Fibroblast of villous mesenchyme (primary cell): ENCODE measurements at regions not wholly inside any gene's neighbourhood (a gene's known extent, or its start where the extent isn't known, plus 50 kb on each side); places are given as distances from the start of the nearest gene placed in this dataset.

Experiments used
- DNase-seq: peaks from one replicate; pipeline ENCODE4 v3.0.0-alpha.2; 2010; ENCODE audit warnings: low read depth
- H3K4me3 ChIP-seq: 2 replicates; pipeline ENCODE4 v1.5.1; 2011; ENCODE audit warnings: low read depth, mild to moderate bottlenecking, low read length
- CTCF ChIP-seq: IDR thresholded peaks from 2 replicates; pipeline ENCODE4 v1.5.1; 2012; ENCODE audit warnings: low read depth, mild to moderate bottlenecking, low read length; ENCODE audit not compliant: insufficient read depth

DNA sequence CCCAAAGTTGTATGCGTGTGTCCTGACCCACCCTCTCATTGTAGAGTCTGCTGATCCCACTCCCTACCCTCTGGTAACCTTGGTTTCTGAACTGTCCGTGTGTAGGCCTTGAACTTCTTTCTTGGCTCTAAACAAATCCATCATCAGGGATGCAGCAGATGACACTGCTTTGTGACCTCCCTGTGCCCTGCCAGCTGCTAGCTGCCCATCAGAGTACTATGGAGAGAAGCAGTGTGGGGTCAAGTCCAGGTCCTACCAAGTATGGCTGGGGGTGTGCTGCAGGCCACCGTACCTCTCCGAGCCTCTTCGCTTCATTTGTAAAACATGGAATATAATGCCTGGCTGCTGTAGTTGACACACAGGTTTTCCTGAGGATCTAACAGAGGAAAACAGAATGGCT, 183.5 kb upstream of the RBPJ start:
- no peak for TF ChIP-seq CTCF
- DNase-seq, result no peak
- no peak overlapping the region for H3K4me3 ChIP-seq

DNA sequence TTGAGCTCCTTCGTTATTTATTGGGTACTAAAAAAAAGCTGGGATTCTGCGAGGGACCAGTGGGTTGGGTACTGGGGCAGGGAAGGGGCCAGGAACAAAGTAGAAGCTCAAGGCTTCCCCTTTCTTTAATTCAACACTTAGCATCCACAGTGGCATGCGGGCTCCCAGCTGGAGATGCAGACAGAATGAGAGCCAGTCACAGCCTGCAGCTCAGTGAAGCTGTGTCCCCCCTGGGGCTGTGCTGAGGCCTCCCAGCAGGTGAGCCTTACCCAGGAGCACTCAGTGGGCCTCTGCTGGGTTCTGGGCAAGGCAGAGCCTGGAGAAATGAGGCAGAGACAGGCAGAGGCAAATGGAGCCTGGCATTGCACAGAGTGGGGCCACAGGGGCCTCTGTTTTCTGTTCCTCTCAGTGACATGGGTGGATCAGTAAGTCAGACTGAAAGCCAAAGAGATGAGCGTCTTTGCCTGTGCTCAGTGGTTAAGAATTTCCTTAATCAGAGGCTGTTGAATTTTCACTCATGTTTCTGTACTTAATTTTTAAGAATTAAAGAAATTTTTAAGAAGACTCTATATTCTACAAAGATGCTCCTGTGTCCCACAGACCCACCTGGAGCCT, 181.4 kb upstream of the RBPJ start:
- TF ChIP-seq CTCF, result no peak
- no peak overlapping the region for H3K4me3 ChIP-seq
- DNase-seq, result no peak

DNA sequence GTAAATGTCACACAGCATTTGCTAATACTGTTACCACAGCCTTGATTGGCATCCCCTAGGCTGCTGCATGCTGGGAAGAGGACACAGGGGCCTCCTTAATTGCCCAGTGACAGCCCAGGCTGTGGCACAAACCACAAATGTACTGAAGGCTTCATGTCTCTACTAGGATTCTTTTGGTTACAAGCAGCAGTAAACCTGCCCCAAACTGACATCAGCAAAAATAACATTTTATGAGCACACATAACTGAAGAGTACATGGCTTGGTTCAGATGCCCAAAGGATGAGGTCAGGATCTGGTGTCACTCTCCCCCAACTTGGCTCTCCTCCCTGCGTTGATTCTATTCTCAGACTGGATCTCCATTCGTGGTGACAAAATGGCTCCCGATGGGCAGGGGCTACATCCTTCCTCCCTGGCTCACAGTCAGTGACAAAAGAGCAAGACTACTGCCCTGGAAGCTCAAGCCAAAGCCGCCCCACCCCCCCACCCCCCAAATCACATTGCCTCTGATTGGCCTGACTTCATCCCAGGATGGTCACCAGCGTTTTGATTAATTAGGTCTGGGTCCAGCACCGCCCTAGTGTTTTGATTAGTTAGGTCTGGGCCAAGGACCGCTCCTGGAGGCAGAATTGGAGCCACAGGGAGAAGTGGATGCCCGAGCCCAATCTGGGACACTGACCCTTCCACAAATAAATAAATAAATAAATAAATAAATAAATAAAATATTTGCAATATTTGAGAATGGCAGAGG, 180.5 kb upstream of the RBPJ start:
- peak; percentile 95 for DNase-seq
- no peak overlapping the region for H3K4me3 ChIP-seq
- TF ChIP-seq CTCF, result no peak

- no peak overlapping the region for H3K4me3 ChIP-seq
- DNase-seq, result peak; percentile 30
- no peak for TF ChIP-seq CTCF
These were observed 179.6 kb upstream of the RBPJ start for GRCh38 chr4:26141051-26141721.

GRCh38 chr4:26141911-26142638, 178.7 kb upstream of the RBPJ start:
- peak; percentile 99 for DNase-seq
- no peak overlapping the region for H3K4me3 ChIP-seq
- TF ChIP-seq CTCF, result no peak

DNA sequence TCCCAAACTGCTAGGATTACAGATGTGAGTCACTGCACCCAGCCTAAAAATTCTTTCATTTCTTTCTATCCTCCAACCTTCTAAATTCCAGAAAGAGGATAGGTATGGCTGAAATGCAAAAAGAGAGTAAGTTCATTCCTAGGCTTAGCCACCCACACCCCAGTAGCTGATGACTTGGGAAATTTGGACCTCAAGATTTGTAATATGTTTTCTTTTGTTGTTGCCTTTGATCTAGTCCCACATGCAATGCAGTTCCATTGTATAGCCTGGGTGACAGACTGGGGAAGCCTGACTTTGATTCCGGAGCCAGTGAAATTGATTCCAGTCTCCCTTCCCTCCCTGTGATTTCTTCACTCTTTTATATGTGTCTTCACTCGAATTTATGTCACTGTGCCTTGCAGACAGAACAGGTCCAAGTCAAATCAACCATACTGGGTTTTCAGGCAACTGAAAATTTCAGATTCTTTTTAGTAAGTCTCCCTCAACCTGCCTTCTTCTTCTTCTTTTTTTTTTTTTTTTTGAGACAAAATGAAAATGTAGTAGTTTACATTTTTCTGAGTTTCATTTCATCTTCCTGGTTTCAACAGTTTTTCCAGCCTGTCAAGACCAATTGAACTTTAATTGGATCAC, 176.2 kb upstream of the RBPJ start:
- TF ChIP-seq CTCF, result no peak
- no peak overlapping the region for H3K4me3 ChIP-seq
- DNase-seq, result no peak
